ENCODE measurements at regions not wholly inside any gene's neighbourhood (a gene's known extent, or its start where the extent isn't known, plus 50 kb on each side); places are given as distances from the start of the nearest gene placed in this dataset.

GRCh38 chr5:30627945-30628344, 565.5 kb upstream of the CDH6 start:
- TF ChIP-seq CTCF (IDR thresholded peaks at IDR 0.05) (no peak), POLR2A (IDR thresholded peaks at IDR 0.05; ENCODE audit: low read depth) (no peak), EP300 (IDR thresholded peaks at IDR 0.05) (no peak), POLR2AphosphoS5 (IDR thresholded peaks at IDR 0.05) (no peak)
